AG10803 (cell line): ENCODE measurements at regions not wholly inside any gene's neighbourhood (a gene's known extent, or its start where the extent isn't known, plus 50 kb on each side); places are given as distances from the start of the nearest gene placed in this dataset.

ENCODE experiments used
- DNase-seq: peaks from one replicate; pipeline ENCODE4 v3.0.0; 2010; ENCODE audit warnings: low read depth
- H3K4me3 ChIP-seq: 2 replicates; pipeline ENCODE4 v1.5.1; 2011; ENCODE audit warnings: mild to moderate bottlenecking, low read length, control low read depth
- CTCF ChIP-seq: conservative IDR thresholded peaks from 2 replicates; pipeline ENCODE4 v1.5.1; 2011; ENCODE audit warnings: mild to moderate bottlenecking, low read length, control low read depth, inconsistent platforms

DNA sequence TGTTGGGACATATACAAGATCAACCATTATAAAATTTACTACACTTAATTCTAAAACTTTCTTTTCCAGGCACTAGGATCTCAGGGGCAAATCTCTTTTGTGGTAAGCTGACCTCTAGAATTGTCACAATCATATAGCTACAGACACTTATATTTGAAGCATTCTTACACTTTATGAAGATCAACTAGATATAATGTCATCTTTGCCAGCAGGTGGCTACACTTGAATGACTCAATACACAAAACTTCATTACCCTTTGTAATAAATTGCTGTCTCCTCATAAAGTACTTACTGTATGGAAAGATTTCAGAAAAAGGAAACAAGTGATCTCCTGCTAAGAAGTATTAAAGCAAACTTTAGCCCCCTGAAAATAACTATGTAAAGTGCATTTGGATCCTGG lies 77.8 kb downstream of the RDH14 start:
- H3K4me3 ChIP-seq = no peak overlapping the region
- DNase-seq = no peak
- TF ChIP-seq CTCF = no peak

DNA sequence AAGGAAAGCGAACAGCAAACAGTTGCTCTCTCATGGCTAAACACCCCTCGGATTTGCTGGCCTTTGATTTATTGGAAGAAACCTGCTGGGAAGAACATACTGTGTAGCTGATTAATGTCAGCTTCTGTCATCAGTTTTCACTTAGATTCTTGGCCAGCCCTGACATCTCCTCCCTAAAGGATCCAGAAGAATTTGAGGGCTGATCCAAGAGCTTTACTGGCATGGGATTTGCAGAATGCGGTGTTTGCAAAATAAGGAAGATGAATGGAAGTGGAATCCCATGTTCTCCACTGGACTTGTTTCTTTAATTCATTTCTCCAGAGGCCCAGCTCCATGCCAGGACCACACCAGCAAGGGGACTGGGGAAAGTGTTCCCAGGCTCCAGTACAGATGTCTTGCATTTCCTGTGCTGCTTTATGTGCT lies 80.5 kb downstream of the RDH14 start:
- TF ChIP-seq CTCF = no peak
- H3K4me3 ChIP-seq = no peak overlapping the region
- peak; percentile 97 for DNase-seq

GRCh38 chr2:18477293-18477692 lies 83.2 kb downstream of the RDH14 start:
- no peak overlapping the region for H3K4me3 ChIP-seq
- DNase-seq = no peak
- no peak for TF ChIP-seq CTCF

DNA sequence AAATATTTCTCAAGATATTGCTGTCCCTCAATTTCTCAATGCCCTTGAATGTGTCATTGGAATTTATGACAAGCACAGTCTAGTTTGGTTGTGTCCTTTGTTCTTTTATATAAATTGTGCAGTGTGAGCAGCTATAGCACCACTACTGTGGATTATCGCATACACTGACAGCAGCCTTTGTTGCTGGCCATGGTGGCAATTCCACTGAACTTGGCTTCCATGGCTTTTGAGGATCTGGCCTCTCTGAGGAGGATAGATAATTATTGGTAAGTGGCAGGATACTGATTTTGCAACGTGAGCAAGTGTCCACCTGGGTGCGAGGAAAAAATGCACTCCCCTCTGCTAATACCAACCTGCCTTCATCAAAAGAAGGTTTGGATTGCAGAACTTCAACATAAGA lies 84.0 kb downstream of the RDH14 start:
- H3K4me3 ChIP-seq = no peak overlapping the region
- no peak for TF ChIP-seq CTCF
- DNase-seq = no peak

DNA sequence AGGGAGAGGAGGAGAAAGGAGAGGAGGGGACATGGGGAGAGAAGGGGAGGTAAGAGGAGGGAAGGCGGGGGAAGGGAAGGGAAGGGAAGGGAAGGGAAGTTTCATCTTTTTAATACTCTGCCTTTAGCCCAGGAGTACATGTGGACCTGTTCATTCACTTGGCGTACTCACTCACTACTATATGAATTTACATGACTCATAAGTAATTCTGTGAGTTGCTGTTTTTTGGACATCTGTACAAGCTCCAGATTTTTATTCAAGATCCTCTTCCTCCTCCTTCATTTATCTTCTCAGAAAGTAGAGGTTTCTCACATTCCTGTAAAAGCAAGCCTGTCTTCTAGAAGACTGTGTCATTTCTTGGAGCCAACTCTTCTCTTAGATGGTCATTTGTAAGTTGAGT lies 84.6 kb downstream of the RDH14 start:
- TF ChIP-seq CTCF = no peak

DNA sequence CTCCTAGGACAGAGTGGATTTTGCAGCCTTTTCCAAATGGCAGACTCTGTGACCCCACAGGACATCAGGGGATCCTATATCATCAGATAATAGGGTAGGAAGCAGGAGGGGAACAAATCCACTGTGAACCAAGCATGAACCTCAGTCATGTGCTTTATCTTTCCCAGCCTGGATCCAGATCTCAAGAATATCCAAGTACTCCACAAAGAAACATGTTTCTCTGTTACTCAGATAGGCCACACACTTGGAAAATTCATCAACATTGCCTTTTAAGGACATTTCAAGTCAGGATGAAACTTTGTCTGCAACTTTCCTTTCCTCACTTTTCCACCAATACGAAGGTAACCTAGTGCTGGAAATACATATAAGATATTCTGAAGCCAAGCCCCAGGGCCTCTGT lies 85.8 kb downstream of the RDH14 start:
- no peak overlapping the region for H3K4me3 ChIP-seq
- no peak for DNase-seq
- TF ChIP-seq CTCF = no peak

More for the DNA sequence above, 84.6 kb downstream of the RDH14 start:
- DNase-seq = no peak
- H3K4me3 ChIP-seq = no peak overlapping the region

GRCh38 chr2:18473241-18474181 lies 86.9 kb downstream of the RDH14 start:
- no peak for TF ChIP-seq CTCF
- DNase-seq = peak; percentile 88
- H3K4me3 ChIP-seq = no peak overlapping the region
